IMR-90 (cell line): ENCODE measurements at regions not wholly inside any gene's neighbourhood (a gene's known extent, or its start where the extent isn't known, plus 50 kb on each side); places are given as distances from the start of the nearest gene placed in this dataset.
"Not testable (repeated sequence)": the region's sequence is repeated elsewhere in the genome, so short reads cannot be mapped to it uniquely, and the experiment has no call there.

Source experiments
- ATAC-seq: fragments of 200-7000 bp; cut with Tn5 transposase; 2 replicates; pipeline ENCODE4 v1.9.1; 2020; ENCODE audit warnings: low read depth, mild to moderate bottlenecking, moderate library complexity
- BruUV-seq: library from RNA; stranded (reverse); fragments of 400-500 nt; replicated peaks from 2 replicates; lab custom pipeline; 2021; lab: Mats Ljungman, UMichigan
- CTCF ChIA-PET: fragments of 300-600 bp; formaldehyde crosslinking; extraction: SDS; loops from one replicate; lab custom pipeline; 2021; ENCODE audit warnings: antibody characterized with exemption; lab: Yijun Ruan, JAX
- POLR2A ChIA-PET: fragments of 300-600 bp; sonication (Branson Sonifier 250); formaldehyde crosslinking; loops from one replicate; lab custom pipeline; 2022; ENCODE audit warnings: antibody characterized with exemption; ENCODE audit not compliant: unreplicated experiment; lab: Charles Lee
- DNase-seq: peaks from one replicate; pipeline ENCODE4 v3.0.0; 2013
- H2AFZ ChIP-seq: replicated peaks from 2 replicates; pipeline ENCODE3; 2013; ENCODE audit warnings: low read length, mild to moderate bottlenecking; ENCODE audit not compliant: poor library complexity
- H2AK5ac ChIP-seq: 2 replicates; pipeline ENCODE4 v1.6.1; 2013; ENCODE audit warnings: low read depth, low read length, inconsistent platforms
- H2AK9ac ChIP-seq: replicated peaks from 2 replicates; pipeline ENCODE3; 2013; ENCODE audit warnings: mild to moderate bottlenecking, low read depth, low read length, moderate library complexity; ENCODE audit not compliant: poor library complexity
- H2BK120ac ChIP-seq: 2 replicates; pipeline ENCODE4 v1.6.1; 2013; ENCODE audit warnings: low read depth, low read length, inconsistent platforms
- H2BK15ac ChIP-seq: 3 replicates; pipeline ENCODE4 v1.6.1; 2013; ENCODE audit warnings: low read depth, low read length, inconsistent platforms
- H2BK20ac ChIP-seq: 2 replicates; pipeline ENCODE4 v1.6.1; 2013; ENCODE audit warnings: low read depth, mild to moderate bottlenecking, inconsistent platforms, low read length, moderate library complexity
- H2BK5ac ChIP-seq: 2 replicates; pipeline ENCODE4 v1.6.1; 2013; ENCODE audit warnings: mild to moderate bottlenecking, low read depth, low read length, inconsistent platforms; ENCODE audit not compliant: poor library complexity, severe bottlenecking
- H3K14ac ChIP-seq: replicated peaks from 2 replicates; pipeline ENCODE4 v1.6.1; 2013; ENCODE audit warnings: low read depth, low read length, inconsistent platforms
- H3K18ac ChIP-seq: 2 replicates; pipeline ENCODE4 v1.6.1; 2013; ENCODE audit warnings: low read depth, low read length, control low read depth
- H3K23ac ChIP-seq: 2 replicates; pipeline ENCODE4 v1.6.1; 2013; ENCODE audit warnings: low read depth, low read length, inconsistent platforms
- H3K27ac ChIP-seq: 2 replicates; pipeline ENCODE4 v1.5.1; 2013; ENCODE audit warnings: mild to moderate bottlenecking, control low read depth, low read length; ENCODE audit not compliant: insufficient read depth
- H3K27me3 ChIP-seq: 2 replicates; pipeline ENCODE4 v1.6.1; 2013; ENCODE audit warnings: low read length; ENCODE audit not compliant: control insufficient read depth, insufficient read depth
- H3K36me3 ChIP-seq: 2 replicates; pipeline ENCODE4 v1.6.1; 2013; ENCODE audit warnings: low read length, mixed read lengths; ENCODE audit not compliant: control insufficient read depth, insufficient read depth
- H3K4ac ChIP-seq: 2 replicates; pipeline ENCODE4 v1.6.1; 2013; ENCODE audit warnings: low read depth, low read length, inconsistent platforms
- H3K4me1 ChIP-seq: 2 replicates; pipeline ENCODE4 v1.6.1; 2013; ENCODE audit warnings: low read length, mixed read lengths; ENCODE audit not compliant: control insufficient read depth, insufficient read depth
- H3K4me2 ChIP-seq: 2 replicates; pipeline ENCODE4 v1.6.1; 2013; ENCODE audit warnings: low read depth, mild to moderate bottlenecking, control low read depth, low read length, moderate library complexity
- H3K4me3 ChIP-seq: 2 replicates; pipeline ENCODE4 v1.5.1; 2013; ENCODE audit warnings: low read depth, mild to moderate bottlenecking, control low read depth, low read length, moderate library complexity; ENCODE audit not compliant: insufficient read depth
- H3K56ac ChIP-seq: 2 replicates; pipeline ENCODE4 v1.6.1; 2013; ENCODE audit warnings: low read length, inconsistent platforms; ENCODE audit not compliant: insufficient read depth; ENCODE audit errors: extremely low read depth
- H3K79me1 ChIP-seq, 2 experiments: 2 replicates each; pipeline ENCODE4 v1.6.1; 2013; ENCODE audit warnings: low read length in 2 of 2, inconsistent platforms in 1 of 2, low read depth in 1 of 2
- H3K9ac ChIP-seq: 2 replicates; pipeline ENCODE4 v1.6.1; 2013; ENCODE audit warnings: low read depth, low read length, control low read depth
- H3K9me1 ChIP-seq: 2 replicates; pipeline ENCODE4 v1.6.1; 2013; ENCODE audit warnings: low read length, inconsistent platforms; ENCODE audit not compliant: insufficient read depth
- H3K9me3 ChIP-seq: 2 replicates; pipeline ENCODE4 v1.6.1; 2013; ENCODE audit warnings: low read length; ENCODE audit not compliant: control insufficient read depth, insufficient read depth
- H4K20me1 ChIP-seq: 2 replicates; pipeline ENCODE4 v1.6.1; 2013; ENCODE audit warnings: low read length, inconsistent platforms; ENCODE audit not compliant: insufficient read depth
- H4K5ac ChIP-seq: 2 replicates; pipeline ENCODE4 v1.6.1; 2013; ENCODE audit warnings: mild to moderate bottlenecking, low read depth, low read length, control low read depth
- H4K8ac ChIP-seq, 2 experiments: 2 replicates each; pipeline ENCODE4 v1.6.1; 2013; ENCODE audit warnings: low read depth in 2 of 2, low read length in 2 of 2, control low read depth in 1 of 2, inconsistent platforms in 1 of 2
- H4K91ac ChIP-seq: 2 replicates; pipeline ENCODE4 v1.6.1; 2013; ENCODE audit warnings: low read depth, low read length, inconsistent platforms; ENCODE audit not compliant: insufficient read depth
- WGBS, 2 experiments: methylation state at CpG; one replicate each; pipeline versions ENCODE4 v1.1.5 to v1.1.7; 2013; ENCODE audit warnings: missing lambda C conversion rate in 2 of 2; ENCODE audit not compliant: insufficient read length in 1 of 2; ENCODE audit errors: extremely low coverage in 2 of 2; 5-methylcytosine and 5-hydroxymethylcytosine counted together
- dilution Hi-C: fragments of 300-500 bp; cut with HindIII; formaldehyde crosslinking; loops from one replicate; pipeline ENCODE4 v1.14.3; 2018; ENCODE audit warnings: low sequenced_read_pairs; ENCODE audit not compliant: unreplicated experiment
- in situ Hi-C: fragments of 300-500 bp; cut with MboI; formaldehyde crosslinking; loops from 3 replicates; pipeline ENCODE4 v1.14.3; 2019; ENCODE audit warnings: low sequenced_read_pairs, inconsistent platforms, mixed read lengths
- intact Hi-C: fragments of 100-400 bp; cut with micrococcal nuclease; formaldehyde crosslinking; loops from 2 replicates; pipeline ENCODE4 v1.10.0; 2022

DNA sequence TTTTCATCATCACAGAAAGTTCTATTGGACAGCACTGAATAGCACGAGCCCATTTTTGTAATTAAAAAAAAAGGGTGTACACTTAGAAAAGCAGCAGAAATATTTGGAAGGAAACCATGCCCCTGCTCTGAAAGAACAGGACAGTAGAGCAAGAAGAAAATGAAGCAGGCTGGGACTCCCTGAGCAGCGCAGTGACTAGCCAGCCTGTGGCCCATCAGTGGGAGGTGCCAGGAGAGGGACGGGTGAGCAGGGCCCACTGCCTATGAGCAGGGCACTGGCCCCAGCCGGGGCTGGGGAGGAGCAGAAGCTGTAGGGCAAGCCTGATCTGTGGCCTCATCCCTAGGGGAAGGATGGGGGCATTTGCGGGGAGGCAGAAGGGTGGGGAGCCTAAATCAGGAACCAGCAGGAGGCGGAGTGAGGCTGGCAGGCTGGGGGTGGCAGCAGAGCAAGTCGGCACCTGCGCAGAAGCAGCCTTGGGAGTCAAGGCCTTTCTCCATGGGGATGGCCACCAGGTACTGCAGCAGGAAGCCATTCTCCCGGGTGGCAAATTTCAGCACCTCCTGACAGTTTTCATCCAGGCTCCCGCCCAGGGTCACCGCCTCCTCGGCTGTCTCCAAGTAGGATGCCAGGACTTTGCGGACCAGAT, 119.6 kb downstream of the LRRC37A3 start:
- no CpG with 5 or more reads among the region's 13 CpGs for WGBS, 2 experiments
- H3K56ac ChIP-seq, H4K5ac ChIP-seq, H3K4me3 ChIP-seq, BruUV-seq, H2AFZ ChIP-seq, DNase-seq, H3K79me1 ChIP-seq, H2BK15ac ChIP-seq, H4K91ac ChIP-seq, H3K23ac ChIP-seq, H2BK5ac ChIP-seq, H4K8ac ChIP-seq, POLR2A ChIA-PET, ATAC-seq, intact Hi-C loops, H3K9ac ChIP-seq, H2AK9ac ChIP-seq, H3K9me3 ChIP-seq, H2AK5ac ChIP-seq, H4K20me1 ChIP-seq, H3K9me1 ChIP-seq, H3K27ac ChIP-seq, CTCF ChIA-PET, dilution Hi-C loops, H2BK20ac ChIP-seq, H3K14ac ChIP-seq, H3K18ac ChIP-seq, H3K27me3 ChIP-seq, H3K4ac ChIP-seq, H2BK120ac ChIP-seq, H3K4me1 ChIP-seq, H3K4me2 ChIP-seq, in situ Hi-C loops: not testable (repeated sequence)
- H3K36me3 ChIP-seq, result peaks cover 13% of the 10 kb centered on the region

DNA sequence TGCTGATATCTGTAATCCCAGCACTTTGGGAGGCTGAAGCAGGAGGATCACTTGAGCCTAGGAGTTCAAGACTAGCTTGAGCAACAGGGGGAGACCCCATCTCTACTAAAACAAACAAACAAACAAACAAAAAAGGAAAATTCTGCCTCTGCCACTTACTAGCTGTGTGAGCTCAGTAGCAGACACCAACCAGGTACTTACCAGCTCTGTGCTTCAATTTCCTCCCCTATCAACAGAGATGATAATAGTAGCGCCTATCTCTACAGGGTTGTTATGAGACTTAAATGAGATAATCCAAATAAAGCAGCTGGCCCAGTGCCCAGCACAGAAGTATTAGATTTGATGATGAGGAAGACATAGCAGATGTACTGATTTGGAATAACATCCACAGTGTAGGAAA, 120.3 kb downstream of the LRRC37A3 start:
- H3K23ac ChIP-seq, H3K9me1 ChIP-seq, H2AFZ ChIP-seq, POLR2A ChIA-PET, H4K5ac ChIP-seq, H3K4ac ChIP-seq, H2BK15ac ChIP-seq, H2BK5ac ChIP-seq, H2BK120ac ChIP-seq, H3K27ac ChIP-seq, DNase-seq, H4K91ac ChIP-seq, in situ Hi-C loops, H3K4me1 ChIP-seq, H3K18ac ChIP-seq, H4K20me1 ChIP-seq, H3K14ac ChIP-seq, H3K56ac ChIP-seq, H3K4me2 ChIP-seq, H3K27me3 ChIP-seq, H3K9me3 ChIP-seq, dilution Hi-C loops, H3K4me3 ChIP-seq, BruUV-seq, ATAC-seq, H3K79me1 ChIP-seq, intact Hi-C loops, CTCF ChIA-PET, H2AK9ac ChIP-seq, H3K9ac ChIP-seq, H4K8ac ChIP-seq, H2BK20ac ChIP-seq, H2AK5ac ChIP-seq: not testable (repeated sequence)
- H3K36me3 ChIP-seq, result peaks cover 12% of the 10 kb centered on the region
- WGBS, 2 experiments, result no CpG with 5 or more reads among the region's 1 CpG
